GM19468 (cell line): ENCODE measurements at regions not wholly inside any gene's neighbourhood (a gene's known extent, or its start where the extent isn't known, plus 50 kb on each side); places are given as distances from the start of the nearest gene placed in this dataset.

Experiments used
- ATAC-seq: cut with Tn5 transposase; IDR thresholded peaks from one replicate; pipeline ENCODE4 v1.9.1; 2021; ENCODE audit warnings: mild to moderate bottlenecking, moderate library complexity, moderate number of reproducible peaks; ENCODE audit not compliant: unreplicated experiment; ENCODE audit errors: extremely low read depth

- ATAC-seq, result no peak
Measured at GRCh38 chr1:110766336-110766647, 91.6 kb upstream of the KCNA3 start.

GRCh38 chr1:110765640-110766335, 91.0 kb upstream of the KCNA3 start:
- no peak for ATAC-seq

- no peak for ATAC-seq
Measured at GRCh38 chr1:110763149-110763548, 88.4 kb upstream of the KCNA3 start.

- ATAC-seq, result no peak
Measured at GRCh38 chr1:110760321-110760720, 85.6 kb upstream of the KCNA3 start.

GRCh38 chr1:110756506-110756905, 81.8 kb upstream of the KCNA3 start:
- no peak for ATAC-seq

GRCh38 chr1:110752941-110753725, 78.4 kb upstream of the KCNA3 start:
- no peak for ATAC-seq

- no peak for ATAC-seq
Measured at GRCh38 chr1:110750562-110750961, 75.8 kb upstream of the KCNA3 start.

GRCh38 chr1:110749960-110750359, 75.2 kb upstream of the KCNA3 start:
- no peak for ATAC-seq

GRCh38 chr1:110746644-110747259, 72.0 kb upstream of the KCNA3 start:
- no peak for ATAC-seq

GRCh38 chr1:110743397-110743796, 68.7 kb upstream of the KCNA3 start:
- ATAC-seq, result no peak

GRCh38 chr1:110736900-110737605, 62.3 kb upstream of the KCNA3 start:
- ATAC-seq, result no peak

GRCh38 chr1:110734133-110734680, 59.5 kb upstream of the KCNA3 start:
- ATAC-seq, result no peak

GRCh38 chr1:110731529-110731928, 56.8 kb upstream of the KCNA3 start:
- no peak for ATAC-seq

GRCh38 chr1:110728388-110729001, 53.8 kb upstream of the KCNA3 start:
- no peak for ATAC-seq

- no peak for ATAC-seq
Measured at GRCh38 chr1:110727246-110727645, 52.5 kb upstream of the KCNA3 start.

- ATAC-seq, result peak; percentile 64
Measured at GRCh38 chr1:110726755-110727154, 52.0 kb upstream of the KCNA3 start.
